Cardiac muscle cell (in vitro differentiated cells and primary cell): ENCODE measurements at regions not wholly inside any gene's neighbourhood (a gene's known extent, or its start where the extent isn't known, plus 50 kb on each side); places are given as distances from the start of the nearest gene placed in this dataset.
"Not testable (repeated sequence)": the region's sequence is repeated elsewhere in the genome, so short reads cannot be mapped to it uniquely, and the experiment has no call there.

Experiments
- DNase-seq, 2 donors: peaks; one replicate each; pipeline versions ENCODE4 v3.0.0 to v3.0.0-alpha.2; 2010 to 2017; ENCODE audit warnings: low read depth in 1 of 2, low spot score in 1 of 2
- H3K27ac ChIP-seq: fragments of 200-600 bp; sonication (generic); 2 replicates; pipeline ENCODE4 v1.5.1; 2016
- H3K27me3 ChIP-seq: fragments of 200-600 bp; sonication (generic); 2 replicates; pipeline ENCODE4 v1.6.0; 2016; ENCODE audit warnings: control low read depth
- H3K36me3 ChIP-seq: fragments of 200-600 bp; sonication (generic); 2 replicates; pipeline ENCODE4 v1.5.1; 2016; ENCODE audit warnings: control low read depth
- H3K4me1 ChIP-seq: fragments of 200-600 bp; sonication (generic); 2 replicates; pipeline ENCODE4 v1.8.1; 2017; ENCODE audit warnings: low read depth, mild to moderate bottlenecking, mixed run types
- H3K4me3 ChIP-seq: fragments of 200-600 bp; sonication (generic); 2 replicates; pipeline ENCODE4 v1.5.1; 2016; ENCODE audit warnings: mild to moderate bottlenecking
- H3K9me3 ChIP-seq: fragments of 200-600 bp; sonication (generic); 2 replicates; pipeline ENCODE4 v1.5.1; 2017; ENCODE audit warnings: low read depth, mild to moderate bottlenecking, control low read depth

DNA sequence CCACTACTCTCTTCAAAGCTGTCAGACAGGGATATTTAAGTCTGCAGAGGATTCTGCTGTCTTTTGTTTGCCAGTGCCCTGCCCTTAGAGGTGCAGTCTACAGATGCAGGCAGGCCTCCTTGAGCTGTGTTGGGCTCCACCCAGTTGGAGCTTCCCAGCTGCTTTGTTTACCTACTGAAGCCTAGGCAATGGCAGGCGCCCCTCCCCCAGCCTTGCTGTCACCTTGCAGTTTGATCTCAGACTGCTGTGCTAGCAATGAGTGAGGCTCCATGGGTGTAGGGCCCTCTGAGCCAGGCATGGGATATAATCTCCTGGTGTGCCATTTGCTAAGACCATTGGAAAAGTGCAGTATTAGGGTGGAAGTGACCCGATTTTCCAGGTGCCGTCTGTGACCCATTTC is 151.3 kb upstream of the CCZ1B start:
- not testable (repeated sequence) for H3K4me3 ChIP-seq, H3K36me3 ChIP-seq, H3K9me3 ChIP-seq, H3K27me3 ChIP-seq, H3K27ac ChIP-seq, H3K4me1 ChIP-seq, DNase-seq

DNA sequence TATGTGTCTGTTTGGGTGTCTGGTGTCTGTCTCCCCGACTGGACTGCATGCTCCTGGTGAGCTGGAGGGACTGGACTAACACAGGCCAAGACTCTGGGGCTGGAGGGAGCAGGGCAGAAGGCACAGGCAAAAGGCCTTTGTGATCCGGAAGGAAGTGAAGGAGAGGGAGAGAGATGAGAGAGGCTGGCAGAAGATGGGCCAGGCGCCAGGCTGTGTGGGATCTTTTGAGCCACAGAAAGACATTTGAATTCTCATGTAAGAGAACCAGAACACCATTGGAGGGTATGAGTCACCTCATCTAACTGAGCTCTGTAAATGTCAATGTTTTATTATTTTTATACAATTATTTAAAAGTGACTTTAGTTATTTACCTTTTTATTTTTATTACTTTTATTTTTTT is 152.3 kb upstream of the CCZ1B start:
- not testable (repeated sequence) for DNase-seq, H3K27ac ChIP-seq, H3K27me3 ChIP-seq, H3K36me3 ChIP-seq, H3K4me1 ChIP-seq, H3K9me3 ChIP-seq, H3K4me3 ChIP-seq

DNA sequence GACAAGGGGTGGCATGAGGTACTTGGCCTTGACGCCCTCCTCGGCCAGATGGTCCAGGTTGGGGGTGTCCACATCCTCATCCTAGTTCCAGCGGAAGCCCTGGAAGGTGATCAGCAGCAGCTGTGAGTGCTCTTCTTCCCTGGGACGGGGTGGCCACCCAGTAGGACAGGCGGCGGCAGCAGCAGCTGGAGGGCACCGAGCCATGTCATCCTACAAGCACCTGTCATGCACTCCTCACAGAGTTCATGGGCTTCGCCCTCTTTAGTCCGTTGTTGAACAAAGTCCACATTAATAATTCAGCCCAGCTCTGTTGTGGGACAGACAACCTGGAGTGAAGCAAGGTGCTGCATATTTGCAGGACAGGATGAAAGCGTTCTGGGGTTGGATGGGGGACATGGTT is 153.4 kb upstream of the CCZ1B start:
- not testable (repeated sequence) for DNase-seq, H3K4me1 ChIP-seq, H3K36me3 ChIP-seq, H3K27me3 ChIP-seq, H3K9me3 ChIP-seq, H3K27ac ChIP-seq, H3K4me3 ChIP-seq

DNA sequence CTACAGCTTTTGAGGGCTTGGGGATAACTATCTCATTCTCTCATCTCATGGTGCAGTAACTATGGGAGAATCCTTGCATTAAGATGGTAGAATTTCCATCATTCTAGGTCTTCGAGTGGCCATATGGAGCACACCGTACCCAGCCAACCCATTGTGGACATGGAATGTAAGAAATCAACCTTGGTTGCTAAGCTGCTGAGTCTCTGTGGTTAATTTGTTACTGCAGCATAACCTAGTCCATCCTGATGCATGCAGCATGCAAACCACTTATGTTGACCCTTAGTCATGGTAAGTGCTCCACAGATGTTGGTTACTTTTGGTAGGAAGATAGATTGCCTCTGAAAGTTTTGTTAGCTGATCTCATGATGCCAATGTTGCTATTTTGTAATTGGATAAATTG is 156.3 kb upstream of the CCZ1B start:
- DNase-seq, H3K27ac ChIP-seq, H3K4me3 ChIP-seq, H3K4me1 ChIP-seq, H3K9me3 ChIP-seq, H3K27me3 ChIP-seq, H3K36me3 ChIP-seq: not testable (repeated sequence)

DNA sequence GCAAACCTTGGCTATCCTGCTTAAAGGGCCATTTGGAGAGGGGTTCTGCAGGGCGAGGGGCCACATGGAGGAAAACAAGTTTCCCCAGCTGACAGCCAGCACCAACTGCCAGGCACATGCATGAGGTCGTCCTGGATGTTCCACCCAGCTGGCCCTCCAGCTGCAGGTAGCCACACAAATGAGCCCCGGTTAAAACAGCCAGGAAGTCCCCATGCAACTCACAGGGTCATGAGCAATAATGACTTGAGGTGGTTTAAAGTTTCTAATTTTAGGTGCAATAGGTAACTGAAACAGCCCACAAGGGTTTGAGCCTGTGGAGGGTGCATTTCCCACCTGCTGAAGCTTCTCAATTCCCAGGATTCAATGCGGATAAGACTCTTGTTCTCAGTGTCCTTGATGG is 160.8 kb upstream of the CCZ1B start:
- not testable (repeated sequence) for H3K9me3 ChIP-seq, H3K4me3 ChIP-seq, DNase-seq, H3K27ac ChIP-seq, H3K36me3 ChIP-seq, H3K27me3 ChIP-seq, H3K4me1 ChIP-seq

DNA sequence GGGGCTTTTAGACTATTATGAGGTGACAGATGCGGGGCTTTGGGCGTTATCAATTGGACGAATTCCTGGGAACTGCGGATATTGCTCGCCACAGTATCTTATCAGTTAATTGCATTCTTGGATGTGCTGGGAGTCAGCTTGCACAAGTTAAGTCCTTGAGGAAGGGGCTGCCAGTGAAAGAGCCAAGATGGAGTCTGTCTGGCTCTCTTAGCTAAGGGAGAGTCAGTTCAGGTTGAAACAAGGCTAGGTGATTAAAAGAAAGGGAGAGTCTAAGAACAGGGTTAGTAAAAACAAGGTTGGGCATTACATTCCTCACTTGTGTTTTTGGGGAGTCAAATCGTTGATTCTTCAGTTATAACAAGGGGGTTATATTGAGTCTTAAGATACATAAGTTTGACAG is 162.5 kb upstream of the CCZ1B start:
- not testable (repeated sequence) for H3K4me1 ChIP-seq, H3K4me3 ChIP-seq, H3K27ac ChIP-seq, H3K36me3 ChIP-seq, H3K9me3 ChIP-seq, DNase-seq, H3K27me3 ChIP-seq

DNA sequence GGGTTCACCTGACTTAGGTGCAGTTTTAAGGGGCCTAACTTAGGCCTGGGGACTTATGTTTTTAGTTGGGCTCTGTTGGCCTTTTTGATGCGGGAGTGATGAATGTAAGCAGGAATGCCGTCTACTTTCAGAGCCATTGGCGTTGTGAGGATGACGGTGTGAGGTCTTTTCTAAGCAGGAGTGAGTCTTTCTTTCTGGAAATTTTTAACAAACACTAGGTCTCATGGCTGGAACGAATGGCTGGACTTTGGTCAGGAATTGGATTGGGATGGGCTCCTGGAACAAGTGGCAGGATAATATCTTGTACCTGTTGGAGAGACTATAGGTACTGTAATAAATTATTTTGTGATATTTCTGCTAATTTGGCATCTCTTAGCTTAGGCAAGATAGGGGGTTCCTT is 163.9 kb upstream of the CCZ1B start:
- not testable (repeated sequence) for H3K4me1 ChIP-seq, DNase-seq, H3K36me3 ChIP-seq, H3K4me3 ChIP-seq, H3K9me3 ChIP-seq, H3K27ac ChIP-seq, H3K27me3 ChIP-seq

DNA sequence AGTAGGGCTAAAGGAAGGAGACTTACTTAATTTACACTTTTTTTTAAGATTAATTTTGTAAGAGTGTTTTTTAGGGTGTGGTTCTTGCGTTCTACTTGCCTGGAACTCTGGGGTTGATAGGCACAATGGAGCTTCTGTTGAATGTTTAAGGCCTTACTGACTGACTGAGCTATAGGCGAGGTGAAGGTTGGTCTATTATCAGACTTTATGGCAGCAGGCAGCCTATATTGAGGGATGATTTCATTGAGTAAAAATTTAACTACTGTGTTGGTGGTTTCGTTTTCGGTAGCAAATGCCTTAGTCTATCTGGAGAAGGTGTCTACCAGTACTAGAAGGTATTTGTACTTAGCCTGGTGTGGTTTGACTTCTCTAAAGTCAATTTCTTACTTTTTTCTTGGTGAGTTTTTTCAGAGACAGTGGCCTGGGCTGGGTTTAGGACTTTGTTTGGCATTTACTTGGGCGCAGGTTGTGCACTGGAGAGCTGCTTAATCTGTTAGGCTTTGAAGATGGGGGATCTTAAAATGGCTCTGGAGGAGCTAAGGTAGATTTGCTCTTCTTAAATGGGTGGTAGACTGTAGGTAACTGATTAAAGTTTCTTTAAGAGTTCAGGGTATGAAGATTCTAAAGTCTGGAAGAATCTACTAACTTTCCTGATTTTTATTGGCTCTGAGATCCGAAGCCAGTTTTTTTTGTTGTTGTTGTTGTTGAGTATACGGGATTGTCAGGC is 164.5 kb upstream of the CCZ1B start:
- H3K27ac ChIP-seq, H3K4me3 ChIP-seq, H3K27me3 ChIP-seq, DNase-seq, H3K4me1 ChIP-seq, H3K9me3 ChIP-seq, H3K36me3 ChIP-seq: not testable (repeated sequence)

DNA sequence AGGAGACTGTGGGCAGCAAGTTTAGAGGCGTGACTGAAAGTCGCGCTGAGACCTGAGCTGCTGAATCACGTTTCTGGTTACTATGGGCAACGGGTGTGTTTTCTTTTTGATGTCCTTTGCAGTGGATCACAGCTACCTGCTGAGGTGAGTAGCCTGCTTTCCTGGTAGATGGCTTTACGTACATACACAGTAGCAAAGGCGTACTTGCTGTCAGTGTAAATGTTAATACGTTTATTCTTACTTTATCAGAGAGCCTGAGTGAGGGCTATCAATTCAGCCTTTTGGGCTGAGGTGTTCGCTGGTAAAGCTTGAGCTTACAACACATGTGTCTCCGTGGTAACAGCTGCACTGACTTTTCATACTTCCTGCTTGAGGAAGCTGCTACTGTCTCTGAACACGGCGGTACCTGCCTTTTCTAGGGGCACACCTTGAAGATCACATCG is 165.1 kb upstream of the CCZ1B start:
- H3K9me3 ChIP-seq, H3K36me3 ChIP-seq, H3K27me3 ChIP-seq, H3K4me1 ChIP-seq, DNase-seq, H3K4me3 ChIP-seq, H3K27ac ChIP-seq: not testable (repeated sequence)

DNA sequence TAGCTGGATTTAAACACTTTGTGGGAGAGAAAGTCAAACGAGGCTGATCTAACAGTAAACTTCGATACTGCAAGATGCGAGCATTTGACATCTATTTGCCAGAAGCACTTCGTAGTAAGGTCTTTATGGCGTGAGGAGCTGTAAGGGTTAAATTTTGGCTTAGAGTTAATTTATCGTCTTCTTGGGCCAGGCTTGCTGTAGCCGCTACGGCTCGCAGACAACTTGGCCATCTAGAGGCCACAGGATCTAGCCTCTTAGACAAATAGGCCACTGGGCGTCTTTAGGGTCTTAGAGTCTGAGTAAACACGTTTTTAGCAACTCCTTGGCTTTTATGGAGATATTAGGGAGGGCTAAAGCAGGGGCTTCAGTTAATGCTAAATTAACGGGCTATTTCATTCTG is 165.6 kb upstream of the CCZ1B start:
- not testable (repeated sequence) for H3K27ac ChIP-seq, DNase-seq, H3K4me3 ChIP-seq, H3K27me3 ChIP-seq, H3K4me1 ChIP-seq, H3K36me3 ChIP-seq, H3K9me3 ChIP-seq

DNA sequence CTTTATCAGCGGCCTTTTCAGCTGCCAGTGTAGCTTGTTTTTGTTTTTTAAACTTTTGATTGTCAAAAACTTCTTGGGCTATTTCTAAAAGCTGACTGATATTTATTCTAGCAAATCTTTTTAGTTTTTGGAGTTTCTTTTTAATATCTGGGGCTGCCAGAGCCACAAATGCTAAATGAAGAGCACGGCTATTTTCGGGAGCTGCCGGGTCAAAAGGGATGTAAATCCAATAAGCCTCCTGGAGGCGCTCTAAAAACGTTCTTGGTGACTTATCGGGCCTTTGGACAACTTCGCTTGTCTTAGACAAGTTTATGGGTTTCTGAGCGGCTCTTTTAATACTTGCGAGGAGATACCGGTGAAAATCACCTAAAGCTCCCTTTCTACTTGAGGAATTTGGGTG is 166.1 kb upstream of the CCZ1B start:
- H3K36me3 ChIP-seq, H3K4me1 ChIP-seq, H3K27me3 ChIP-seq, H3K27ac ChIP-seq, DNase-seq, H3K4me3 ChIP-seq, H3K9me3 ChIP-seq: not testable (repeated sequence)

DNA sequence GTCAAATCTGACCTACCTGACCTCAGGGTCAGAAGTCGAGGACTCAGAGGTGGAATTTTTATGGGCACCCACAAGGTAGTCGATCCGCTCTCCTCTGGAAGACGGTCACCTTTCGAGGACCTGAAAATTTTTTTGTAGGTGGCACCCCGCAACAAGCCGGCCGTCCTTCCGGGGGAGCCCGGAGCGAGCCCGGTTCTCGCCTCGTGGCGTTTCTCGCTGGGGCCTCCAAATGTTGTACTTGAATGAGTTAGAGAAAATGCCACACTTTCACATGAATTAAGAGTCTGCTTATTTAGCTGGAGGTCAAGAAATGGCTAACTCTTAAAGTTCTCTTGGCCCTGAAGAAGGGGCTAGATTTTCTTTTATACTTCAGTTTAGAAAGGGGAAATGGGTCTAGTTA is 169.0 kb upstream of the CCZ1B start:
- H3K36me3 ChIP-seq, H3K27me3 ChIP-seq, H3K9me3 ChIP-seq, H3K27ac ChIP-seq, H3K4me1 ChIP-seq, DNase-seq, H3K4me3 ChIP-seq: not testable (repeated sequence)

DNA sequence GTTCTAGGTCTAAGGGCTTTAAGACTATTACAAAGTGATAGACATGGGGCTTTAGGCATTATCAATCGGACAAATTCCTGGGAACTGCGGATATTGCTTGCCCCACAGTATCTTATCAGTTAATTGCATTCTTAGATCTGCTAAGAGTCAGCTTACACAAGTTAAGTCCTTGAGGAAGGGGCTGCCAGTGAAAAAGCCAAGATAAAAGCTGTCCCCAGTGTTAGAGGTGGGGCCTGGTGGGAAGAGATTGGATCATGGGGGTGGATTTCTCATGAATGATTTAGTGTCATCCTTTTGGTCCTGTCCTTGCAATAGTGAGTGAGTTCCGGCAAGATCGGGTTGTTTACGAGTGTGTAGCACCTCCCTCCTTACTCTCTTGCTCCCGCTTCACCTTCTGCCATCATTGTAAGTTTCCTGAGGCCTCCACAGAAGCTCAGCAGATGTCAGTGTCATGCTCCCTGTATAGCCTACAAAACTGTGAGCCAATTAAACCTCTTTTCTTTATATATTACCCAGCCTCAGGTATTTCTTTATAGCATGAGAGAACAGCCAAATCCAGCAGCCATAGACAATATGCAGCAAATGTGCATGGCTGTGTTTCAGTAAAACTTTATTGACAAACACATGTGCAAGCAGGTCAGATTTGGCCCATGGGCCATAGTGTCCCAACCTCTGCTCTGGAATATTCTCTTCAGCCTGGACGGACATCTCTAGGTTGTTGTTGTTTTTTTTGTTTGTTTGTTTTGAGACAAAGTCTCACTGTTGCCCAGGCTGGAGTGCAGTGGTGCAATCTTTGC is 169.6 kb upstream of the CCZ1B start:
- not testable (repeated sequence) for DNase-seq, H3K4me3 ChIP-seq, H3K27me3 ChIP-seq, H3K27ac ChIP-seq, H3K9me3 ChIP-seq, H3K36me3 ChIP-seq, H3K4me1 ChIP-seq

DNA sequence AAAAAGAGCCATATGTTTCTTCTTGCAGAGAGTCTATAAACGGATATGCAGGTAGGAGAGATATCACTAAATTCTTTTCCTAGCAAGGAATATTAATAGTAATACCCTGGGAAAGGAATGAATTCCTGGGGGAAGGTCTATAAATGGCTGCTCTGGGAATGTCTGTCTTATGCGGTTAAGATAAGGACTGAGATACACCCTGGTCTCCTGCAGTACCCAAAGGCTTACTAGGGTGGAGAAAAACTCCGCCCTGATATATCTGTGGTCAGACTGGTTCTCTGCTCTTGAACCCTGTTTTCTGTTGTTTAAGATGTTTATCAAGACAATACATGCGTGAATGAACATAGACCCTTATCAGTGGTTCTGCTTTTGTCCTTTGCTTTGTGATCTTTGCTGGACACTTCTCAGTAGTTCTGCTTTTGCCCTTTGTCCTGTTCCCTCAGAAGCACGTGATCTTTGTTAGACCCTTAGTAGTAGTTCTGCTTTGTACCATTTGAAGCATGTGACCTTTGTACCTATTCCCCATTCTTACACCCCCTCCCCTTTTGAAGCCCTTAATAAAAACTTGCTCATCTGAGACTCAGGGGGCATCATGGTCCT is 173.1 kb upstream of the CCZ1B start:
- H3K27me3 ChIP-seq, H3K9me3 ChIP-seq, H3K4me1 ChIP-seq, H3K4me3 ChIP-seq, H3K27ac ChIP-seq, DNase-seq, H3K36me3 ChIP-seq: not testable (repeated sequence)
